ENCODE measurements at regions not wholly inside any gene's neighbourhood (a gene's known extent, or its start where the extent isn't known, plus 50 kb on each side); places are given as distances from the start of the nearest gene placed in this dataset.

GRCh38 chr6:121880831-121881230 is 445.4 kb downstream of the GJA1 start:
- CTCF ChIA-PET, result interaction anchor here (0.6 kb wide), 1 partner anchor 179 kb away, joined by 3 read pairs; no protein-coding TSS in a partner anchor
- TF ChIP-seq, protein P1, sequence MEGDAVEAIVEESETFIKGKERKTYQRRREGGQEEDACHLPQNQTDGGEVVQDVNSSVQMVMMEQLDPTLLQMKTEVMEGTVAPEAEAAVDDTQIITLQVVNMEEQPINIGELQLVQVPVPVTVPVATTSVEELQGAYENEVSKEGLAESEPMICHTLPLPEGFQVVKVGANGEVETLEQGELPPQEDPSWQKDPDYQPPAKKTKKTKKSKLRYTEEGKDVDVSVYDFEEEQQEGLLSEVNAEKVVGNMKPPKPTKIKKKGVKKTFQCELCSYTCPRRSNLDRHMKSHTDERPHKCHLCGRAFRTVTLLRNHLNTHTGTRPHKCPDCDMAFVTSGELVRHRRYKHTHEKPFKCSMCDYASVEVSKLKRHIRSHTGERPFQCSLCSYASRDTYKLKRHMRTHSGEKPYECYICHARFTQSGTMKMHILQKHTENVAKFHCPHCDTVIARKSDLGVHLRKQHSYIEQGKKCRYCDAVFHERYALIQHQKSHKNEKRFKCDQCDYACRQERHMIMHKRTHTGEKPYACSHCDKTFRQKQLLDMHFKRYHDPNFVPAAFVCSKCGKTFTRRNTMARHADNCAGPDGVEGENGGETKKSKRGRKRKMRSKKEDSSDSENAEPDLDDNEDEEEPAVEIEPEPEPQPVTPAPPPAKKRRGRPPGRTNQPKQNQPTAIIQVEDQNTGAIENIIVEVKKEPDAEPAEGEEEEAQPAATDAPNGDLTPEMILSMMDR (conservative IDR thresholded peaks at IDR 0.05; ENCODE audit: low read depth), result no peak
- H3K27ac ChIP-seq, result no peak overlapping the region
- no peak for DNase-seq (ENCODE audit: low spot score)
- POLR2A ChIA-PET (ENCODE audit: low non-redundant PET), result no interaction called here

- ChIA-PET CTCF (no interaction called here), POLR2A (ENCODE audit: low non-redundant PET) (no interaction called here)
- TF ChIP-seq, protein P1 (conservative IDR thresholded peaks at IDR 0.05; ENCODE audit: low read depth), result no peak
- H3K27ac ChIP-seq, result no peak overlapping the region
- DNase-seq (ENCODE audit: low spot score), result no peak
These were observed 446.7 kb downstream of the GJA1 start for GRCh38 chr6:121881974-121882667.

DNA sequence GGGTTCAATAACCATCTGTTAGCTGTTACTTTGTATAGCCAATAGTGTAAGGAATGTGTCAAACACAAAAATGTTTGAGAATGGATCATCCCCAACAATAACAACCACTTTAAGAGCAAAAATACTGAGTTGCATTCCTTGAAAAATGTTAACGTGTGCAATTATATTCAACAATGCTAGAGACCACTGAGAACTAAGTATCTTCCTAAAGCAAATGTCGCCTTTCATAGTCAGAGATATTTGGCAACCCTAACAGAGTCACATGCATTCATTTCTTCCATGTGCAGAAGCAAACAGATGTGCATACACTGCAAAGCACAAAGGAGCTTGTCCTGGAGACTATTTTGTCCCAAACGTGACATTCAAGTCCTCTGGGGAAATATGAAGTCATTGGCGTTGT is 448.6 kb downstream of the GJA1 start:
- ChIA-PET POLR2A (ENCODE audit: low non-redundant PET) (no interaction called here), CTCF (no interaction called here)
- TF ChIP-seq, protein P1 (conservative IDR thresholded peaks at IDR 0.05; ENCODE audit: low read depth), result no peak
- no peak for DNase-seq (ENCODE audit: low spot score)
- H3K27ac ChIP-seq, result no peak overlapping the region

GRCh38 chr6:121884620-121885019 is 449.2 kb downstream of the GJA1 start:
- DNase-seq (ENCODE audit: low spot score), result no peak
- POLR2A ChIA-PET (ENCODE audit: low non-redundant PET), result no interaction called here
- TF ChIP-seq, protein P1 (conservative IDR thresholded peaks at IDR 0.05; ENCODE audit: low read depth), result no peak
- CTCF ChIA-PET, result no interaction called here
- H3K27ac ChIP-seq, result no peak overlapping the region

GRCh38 chr6:121885399-121886152 is 450.1 kb downstream of the GJA1 start:
- ChIA-PET POLR2A (ENCODE audit: low non-redundant PET) (no interaction called here), CTCF (interaction anchor here (0.6 kb wide), 1 partner anchor 890 kb away, joined by 4 read pairs; no protein-coding TSS in a partner anchor)
- DNase-seq (ENCODE audit: low spot score), result no peak
- TF ChIP-seq, protein P1 (conservative IDR thresholded peaks at IDR 0.05; ENCODE audit: low read depth), result no peak
- no peak overlapping the region for H3K27ac ChIP-seq

GRCh38 chr6:121886223-121886830 is 450.9 kb downstream of the GJA1 start:
- TF ChIP-seq, protein P1 (conservative IDR thresholded peaks at IDR 0.05; ENCODE audit: low read depth), result no peak
- no peak overlapping the region for H3K27ac ChIP-seq
- DNase-seq (ENCODE audit: low spot score), result no peak
- ChIA-PET POLR2A (ENCODE audit: low non-redundant PET) (no interaction called here), CTCF (interaction anchor here (0.6 kb wide), 1 partner anchor 891 kb away, joined by 4 read pairs; no protein-coding TSS in a partner anchor)

Data from RWPE1 (cell line).